Glomerular visceral epithelial cell (primary cell): ENCODE measurements at regions not wholly inside any gene's neighbourhood (a gene's known extent, or its start where the extent isn't known, plus 50 kb on each side); places are given as distances from the start of the nearest gene placed in this dataset.
"Not testable (repeated sequence)": the region's sequence is repeated elsewhere in the genome, so short reads cannot be mapped to it uniquely, and the experiment has no call there.

ENCODE experiments used
- DNase-seq: peaks from one replicate; pipeline ENCODE4 v3.0.0-alpha.2; 2016; ENCODE audit errors: extremely low spot score

DNA sequence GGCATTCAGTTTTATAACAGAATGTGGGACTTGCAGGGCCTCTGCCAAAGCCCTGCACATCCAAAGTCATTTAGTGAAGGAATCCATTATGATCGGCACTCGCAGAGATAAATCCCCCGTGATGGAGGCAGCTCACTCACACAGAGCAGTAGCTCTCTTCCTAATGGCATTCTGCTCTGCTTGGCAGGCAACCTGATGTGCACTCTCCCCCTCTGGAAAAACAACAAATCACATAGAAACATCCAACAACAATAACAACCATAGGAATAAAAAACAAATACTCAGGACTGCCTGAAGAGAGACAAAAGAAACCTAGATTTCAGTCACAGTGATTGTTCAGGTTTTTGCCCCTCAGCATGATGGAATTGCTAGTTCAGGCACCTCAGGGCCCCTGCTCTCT, 59.7 kb downstream of the NAA11 start:
- DNase-seq: no peak

DNA sequence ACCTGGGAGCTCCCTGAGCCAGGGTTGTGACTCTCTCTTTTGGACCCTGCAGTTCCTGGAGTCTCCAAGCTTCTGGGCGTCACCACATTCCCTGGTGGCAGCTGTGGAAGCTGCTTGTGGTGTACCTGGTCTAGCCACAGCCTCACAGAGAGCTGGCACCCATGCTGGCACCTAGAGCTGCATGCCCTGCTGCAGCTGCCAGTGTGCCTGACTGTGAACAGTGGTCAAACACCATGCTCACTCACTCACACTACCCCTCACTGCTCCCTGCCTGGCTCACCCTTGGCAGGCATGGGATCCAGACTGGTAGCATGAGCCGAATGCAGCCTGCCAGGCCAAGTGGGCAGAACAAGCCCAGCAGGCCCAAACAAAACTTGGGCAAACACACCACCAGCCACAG, 66.6 kb downstream of the NAA11 start:
- no peak for DNase-seq

DNA sequence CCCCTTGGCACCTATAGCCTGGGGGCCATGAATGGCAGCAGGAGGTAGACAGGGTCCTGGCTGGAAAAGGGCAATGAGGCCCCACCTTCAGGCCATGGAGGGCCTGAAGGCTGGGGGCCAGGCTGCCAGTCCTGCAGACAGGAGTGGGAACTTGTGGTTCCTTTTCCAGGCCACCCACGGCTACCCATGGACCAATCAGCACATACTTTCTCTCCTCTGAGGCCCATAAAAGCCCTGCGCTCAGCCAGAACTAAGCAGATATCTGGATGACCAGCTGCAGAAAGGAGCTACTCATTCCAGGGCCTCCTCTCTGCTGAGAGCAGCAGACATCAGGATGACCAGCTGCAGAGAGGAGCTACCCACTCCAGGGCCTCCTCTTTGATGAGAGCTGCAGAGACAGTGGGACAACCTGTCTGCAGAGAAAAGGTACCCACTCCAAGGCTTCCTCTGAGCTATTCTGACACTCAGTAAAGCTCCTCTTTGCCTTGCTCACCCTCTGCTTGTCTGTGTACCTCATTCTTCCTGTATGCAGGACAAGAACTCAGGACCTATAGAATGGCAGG, 67.2 kb downstream of the NAA11 start:
- DNase-seq: no peak

DNA sequence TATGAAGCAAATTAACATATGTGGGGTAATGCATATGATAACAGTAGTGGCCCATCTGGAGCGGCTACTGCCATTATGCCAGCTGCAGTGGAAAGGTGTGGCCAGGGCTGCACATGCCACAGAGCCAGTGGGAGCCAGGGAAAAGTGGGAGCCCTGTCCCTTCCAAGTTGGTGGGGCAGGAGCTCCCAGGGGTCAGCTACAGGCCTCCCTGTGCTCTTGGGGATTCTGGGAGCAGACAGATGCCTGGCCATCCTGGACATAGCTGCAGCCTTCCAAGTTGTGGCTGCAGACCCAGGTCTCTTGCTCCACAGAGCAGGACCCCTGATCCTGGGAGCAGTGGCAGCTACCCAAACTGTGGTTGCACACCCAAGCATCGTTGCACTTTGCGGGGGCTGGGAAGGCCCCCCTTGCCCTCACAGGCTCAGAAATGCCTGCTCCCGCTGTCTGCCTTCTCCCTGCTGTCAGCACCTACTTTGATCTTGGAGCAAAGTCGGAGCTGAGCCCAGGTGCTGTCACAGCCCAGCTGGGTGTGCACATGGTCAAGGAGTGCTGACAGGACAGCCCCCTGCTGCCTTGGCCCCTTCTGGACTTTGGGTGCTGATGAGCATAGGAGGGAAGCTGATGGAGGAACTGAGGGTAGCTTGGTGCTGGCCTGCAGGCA, 67.8 kb downstream of the NAA11 start:
- DNase-seq: no peak

DNA sequence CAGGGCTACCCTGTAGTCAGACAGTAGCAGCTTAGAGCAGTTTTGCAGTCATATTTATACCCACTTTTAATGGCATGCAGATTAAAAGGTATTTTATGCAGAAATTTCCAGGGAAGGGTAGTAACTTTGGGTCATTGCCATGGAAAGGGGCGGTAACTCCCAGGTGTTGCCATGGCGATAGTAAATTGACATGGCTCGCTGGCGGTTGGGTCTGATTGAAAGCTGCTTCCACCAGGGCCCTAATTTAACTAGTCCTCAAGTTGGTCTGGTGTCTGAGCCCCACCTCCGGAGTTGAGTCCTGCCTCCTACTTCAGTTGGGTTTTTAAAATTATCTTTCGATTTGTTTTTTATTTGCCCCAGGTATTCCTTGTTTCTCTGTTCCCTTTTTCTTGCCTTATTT, 70.1 kb downstream of the NAA11 start:
- no peak for DNase-seq

DNA sequence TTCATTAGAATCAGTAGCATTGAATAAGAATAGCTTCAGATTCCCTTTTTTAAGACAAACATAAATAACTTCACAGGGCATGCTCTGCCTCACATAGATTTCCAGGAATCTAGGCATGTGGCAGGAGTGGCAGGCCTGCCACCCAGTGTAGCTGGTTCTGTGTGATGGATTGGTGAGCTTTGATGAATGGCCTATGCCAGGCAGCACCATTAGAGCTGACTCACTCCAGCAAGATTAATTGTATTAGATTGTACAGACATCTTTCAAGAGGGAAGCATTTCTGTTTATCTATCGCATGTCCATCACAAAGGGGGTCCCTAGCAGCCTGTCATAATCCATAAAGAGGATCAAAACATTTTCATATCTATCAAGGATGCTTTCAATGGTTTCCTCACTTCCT, 71.9 kb downstream of the NAA11 start:
- DNase-seq: no peak

DNA sequence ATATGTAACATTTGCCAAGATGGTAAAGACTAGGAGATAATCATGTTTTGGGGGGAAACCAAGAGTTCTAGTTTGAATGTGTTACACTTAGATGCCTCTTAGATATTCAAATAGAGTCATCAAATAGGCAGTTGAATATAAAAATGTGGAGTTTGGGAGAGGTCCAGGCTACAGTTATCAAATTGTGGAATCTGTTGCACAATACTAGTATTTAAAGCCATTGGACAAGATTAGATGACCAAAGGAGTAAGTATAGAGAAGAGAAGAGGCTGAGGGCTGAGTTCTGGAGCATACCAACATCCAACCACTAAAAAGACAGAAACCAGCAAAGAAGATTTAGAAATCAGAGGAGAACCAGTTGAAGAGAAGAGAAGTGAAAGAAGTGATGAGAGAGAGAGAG, 72.7 kb downstream of the NAA11 start:
- DNase-seq: no peak

DNA sequence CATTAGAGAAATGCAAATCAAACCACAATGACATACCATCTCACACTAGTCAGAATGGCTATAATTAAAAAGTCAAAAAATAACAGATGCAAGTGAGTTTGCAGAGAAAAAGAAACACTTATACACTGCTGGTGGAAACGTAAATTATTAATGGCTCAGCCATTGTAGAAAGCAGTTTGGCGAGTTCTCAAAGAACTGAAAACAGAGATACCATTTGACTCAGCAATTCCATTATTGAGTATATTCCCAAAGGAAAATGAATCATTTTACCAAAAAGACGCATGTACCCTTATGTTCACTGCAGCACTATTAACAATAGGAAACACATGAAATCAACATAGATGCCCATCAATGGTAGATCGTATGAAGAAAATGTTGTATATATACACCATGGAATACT, 75.0 kb downstream of the NAA11 start:
- no peak for DNase-seq

DNA sequence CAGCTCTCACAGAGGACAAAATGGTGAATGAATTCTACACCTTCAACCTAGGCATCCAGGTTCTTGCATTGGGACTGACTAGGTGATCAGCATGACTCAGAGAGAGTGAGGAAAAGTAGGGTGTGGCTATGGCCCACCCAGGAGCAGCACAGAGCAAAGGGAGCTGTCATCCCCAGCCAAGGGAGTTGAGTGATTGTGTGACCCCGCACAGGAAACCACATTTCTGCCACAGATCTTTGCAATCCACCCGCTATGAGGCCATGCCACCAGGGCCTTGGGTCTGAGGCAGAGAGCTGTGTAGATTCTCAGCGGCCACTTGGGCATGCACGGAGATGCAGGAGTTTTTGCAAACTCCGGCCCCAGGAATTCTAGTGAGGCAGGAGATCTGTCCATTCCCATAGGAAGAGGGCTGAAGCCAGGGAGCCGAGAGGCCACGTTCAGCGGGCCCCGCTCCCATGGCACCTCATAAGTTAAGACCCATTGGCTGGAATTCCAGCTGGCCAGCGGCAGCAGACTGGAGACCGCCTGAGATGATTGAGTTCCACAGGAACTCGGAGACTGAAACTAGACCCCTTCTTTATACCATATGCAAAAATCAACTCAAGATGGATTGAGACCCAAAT, 75.9 kb downstream of the NAA11 start:
- no peak for DNase-seq

DNA sequence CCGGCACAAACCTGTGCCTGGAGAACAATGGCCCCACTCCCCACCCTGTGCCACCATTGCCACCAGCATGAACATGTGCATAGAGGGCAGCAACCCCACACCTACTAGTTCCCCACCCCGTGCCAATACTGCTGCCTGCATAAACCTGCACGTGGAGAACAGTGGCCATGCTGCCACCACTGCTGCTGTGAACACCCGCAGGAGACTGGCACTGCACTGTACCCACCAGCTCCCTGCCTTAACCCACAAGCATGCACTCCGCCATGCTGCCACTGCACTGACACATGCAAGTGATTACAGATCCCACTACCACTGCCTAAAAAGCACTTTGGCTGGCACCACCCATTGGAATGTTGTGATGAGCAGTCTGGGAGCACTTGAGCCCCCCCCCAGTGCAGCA, 77.3 kb downstream of the NAA11 start:
- no peak for DNase-seq

DNA sequence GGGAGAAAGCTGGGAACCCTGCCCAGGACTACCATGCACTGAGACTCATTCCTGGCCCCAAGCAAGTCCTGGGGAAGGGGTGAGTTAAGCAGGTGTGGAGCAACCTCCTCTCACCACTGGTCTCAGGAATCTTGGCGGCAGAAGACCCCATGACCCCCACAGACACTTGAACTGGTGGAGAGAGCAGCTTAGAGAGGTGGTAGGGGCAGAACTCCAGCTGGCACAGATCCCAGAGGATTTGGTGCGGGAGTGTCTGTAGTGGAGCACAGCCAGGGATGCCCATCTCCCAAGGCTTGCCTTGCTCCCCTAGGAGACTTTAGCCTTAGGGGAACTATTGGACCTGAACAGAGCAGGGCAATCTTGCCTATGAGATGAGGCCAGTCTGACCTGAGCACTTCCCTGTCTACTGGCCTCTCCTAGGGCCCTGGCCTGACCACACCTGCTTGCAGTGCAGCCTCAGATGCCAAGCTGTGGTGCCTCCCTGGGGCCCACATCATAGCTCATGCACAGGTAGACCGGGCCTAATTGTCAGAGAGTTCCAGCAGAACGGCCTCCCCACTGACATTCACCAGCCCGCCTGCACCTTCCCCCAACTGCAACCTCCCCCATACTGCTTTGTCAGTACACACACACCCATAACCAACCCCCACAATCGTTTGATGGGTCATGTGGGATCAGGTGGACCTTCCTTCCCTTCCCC, 78.0 kb downstream of the NAA11 start:
- no peak for DNase-seq

DNA sequence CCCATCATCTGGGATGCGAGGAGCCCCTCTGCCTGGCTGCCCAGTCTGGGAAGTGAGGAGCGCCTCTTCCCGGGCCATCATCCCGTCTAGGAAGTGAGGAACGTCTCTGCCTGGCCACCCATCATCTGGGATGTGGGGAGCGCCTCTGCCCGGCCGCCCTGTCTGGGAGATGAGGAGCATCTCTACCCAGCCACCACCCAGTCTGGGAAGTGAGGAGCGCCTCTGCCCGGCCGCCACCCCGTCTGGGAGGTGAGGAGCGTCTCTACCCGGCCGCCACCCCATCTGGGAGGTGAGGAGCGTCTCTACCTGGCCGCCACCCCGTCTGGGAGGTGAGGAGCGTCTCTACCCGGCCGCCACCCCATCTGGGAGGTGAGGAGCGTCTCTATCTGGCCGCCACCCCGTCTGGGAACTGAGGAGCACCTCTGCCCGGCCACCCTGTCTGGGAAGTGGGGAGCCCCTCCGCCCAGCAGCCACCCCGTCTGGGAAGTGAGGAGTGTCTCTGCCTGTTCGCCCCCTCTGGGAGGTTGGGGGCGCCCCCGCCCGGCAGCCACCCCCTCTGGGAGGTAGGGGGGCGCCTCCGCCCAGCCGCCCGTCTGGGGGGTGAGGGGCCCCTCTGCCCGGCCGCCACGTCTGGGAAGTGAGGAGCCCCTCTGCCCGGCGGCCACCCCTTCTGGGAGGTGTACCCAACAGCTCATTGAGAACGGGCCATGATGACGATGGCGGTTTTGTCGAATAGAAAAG, 80.5 kb downstream of the NAA11 start:
- DNase-seq: not testable (repeated sequence)

DNA sequence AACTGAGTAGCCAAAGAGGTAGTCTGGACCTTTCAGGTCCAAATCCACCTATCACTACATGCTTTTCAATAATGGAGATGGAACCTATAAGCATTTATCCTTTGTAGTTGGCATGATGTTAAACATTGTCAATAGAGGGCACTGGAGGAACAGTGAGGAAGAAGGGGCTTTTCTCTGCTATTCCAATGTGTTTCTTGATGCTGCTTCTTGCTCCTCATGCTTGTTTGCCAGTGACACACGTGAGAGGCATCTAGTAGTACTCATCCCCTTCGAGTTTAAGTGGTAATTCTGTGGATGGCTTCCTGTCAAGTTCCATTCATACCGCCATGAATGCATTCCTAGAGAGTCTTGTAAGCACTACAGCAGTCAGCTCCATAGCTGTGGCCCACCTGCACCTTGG, 84.0 kb downstream of the NAA11 start:
- DNase-seq: peak; percentile 50

DNA sequence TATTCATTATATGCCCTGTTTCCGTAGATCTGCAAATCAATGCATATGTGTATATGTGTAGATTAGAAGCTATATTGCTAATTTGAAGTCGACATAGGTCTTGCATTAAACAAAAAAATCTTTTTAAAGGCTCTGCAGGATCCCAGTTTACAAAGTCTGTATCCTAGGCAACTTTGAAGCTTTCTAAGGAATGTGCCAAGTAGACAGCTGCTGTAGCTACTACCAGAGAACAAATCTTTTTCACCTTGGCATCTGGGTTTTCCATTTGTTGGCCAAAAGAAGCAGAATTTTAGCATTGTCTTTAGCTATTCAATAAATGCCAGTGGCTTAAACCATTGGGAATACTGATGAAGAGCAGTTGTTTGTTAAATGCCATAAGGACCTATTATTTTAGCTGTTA, 88.0 kb downstream of the NAA11 start:
- DNase-seq: no peak

DNA sequence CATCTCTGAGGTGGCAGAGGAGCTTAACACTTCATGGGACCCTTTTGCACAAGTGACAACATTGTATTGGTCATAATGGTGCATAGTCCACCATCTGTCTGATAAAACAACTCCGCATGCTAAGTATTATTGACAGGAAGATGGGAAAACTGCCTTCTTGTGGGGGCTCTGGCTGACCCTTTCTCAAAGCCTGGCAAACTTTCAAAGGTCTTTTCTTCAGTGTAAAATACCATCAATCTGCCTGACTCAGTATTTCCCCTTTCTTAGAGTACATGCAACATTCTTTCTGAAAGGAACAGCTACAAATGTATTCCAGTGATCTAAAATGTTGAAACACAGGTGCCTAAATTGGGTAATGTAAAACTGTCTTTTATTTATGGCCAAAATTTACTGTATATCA, 89.1 kb downstream of the NAA11 start:
- DNase-seq: no peak

DNA sequence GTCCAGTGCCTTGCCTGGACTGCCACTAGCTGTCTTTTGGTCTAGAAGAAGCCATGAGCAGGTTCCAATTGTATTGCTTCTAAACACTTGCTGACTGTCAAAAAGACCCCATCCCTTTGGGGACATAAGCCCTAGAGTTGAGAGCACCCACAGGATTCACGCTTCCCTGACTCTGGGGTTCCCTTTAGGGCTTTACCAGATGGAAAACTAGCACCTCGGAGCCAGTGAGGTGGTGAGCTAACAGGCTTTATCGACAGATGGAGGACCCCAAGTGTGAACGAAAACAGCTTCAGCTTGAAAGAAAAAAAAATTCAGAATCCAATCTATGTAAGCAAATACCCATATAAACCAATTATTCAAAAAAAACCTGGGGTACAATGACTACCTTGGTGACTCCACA, 90.8 kb downstream of the NAA11 start:
- no peak for DNase-seq

DNA sequence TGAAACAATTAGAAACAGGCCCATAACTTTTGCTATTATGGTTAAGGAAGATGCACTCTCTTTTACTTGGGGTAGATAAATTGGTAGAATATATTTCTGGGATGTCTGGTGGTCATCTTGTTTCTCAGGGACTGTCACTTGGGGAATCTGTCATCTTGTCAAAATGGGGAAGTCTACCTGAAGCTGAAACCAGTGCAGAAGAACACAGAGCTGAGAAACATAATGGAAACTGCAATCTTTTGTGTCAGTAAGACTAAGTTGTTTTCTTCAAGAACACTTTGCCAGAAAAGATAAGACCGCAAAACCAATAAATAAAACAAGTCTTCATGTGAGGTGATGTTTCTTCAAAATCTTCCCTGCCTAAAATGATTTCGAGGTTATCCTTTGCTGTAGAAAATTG, 92.0 kb downstream of the NAA11 start:
- no peak for DNase-seq

DNA sequence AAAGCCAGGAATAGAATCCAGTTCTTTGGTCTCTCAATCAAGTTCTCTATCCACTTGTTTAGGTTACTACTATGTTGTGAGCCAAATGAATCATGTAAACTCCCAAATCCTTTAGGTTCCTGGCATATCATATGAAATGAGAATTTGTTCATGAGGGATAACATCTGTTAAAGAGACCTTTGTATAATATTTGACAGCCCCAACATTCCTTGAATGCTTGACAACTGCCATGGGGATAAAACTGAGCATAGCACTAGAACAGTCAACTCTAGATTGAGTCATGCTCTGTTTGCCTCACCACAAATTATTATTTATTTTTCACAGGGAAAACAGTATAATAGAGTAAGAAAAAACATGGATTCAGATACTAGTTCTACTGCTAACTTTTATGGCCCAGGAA, 93.3 kb downstream of the NAA11 start:
- DNase-seq: peak; percentile 55

DNA sequence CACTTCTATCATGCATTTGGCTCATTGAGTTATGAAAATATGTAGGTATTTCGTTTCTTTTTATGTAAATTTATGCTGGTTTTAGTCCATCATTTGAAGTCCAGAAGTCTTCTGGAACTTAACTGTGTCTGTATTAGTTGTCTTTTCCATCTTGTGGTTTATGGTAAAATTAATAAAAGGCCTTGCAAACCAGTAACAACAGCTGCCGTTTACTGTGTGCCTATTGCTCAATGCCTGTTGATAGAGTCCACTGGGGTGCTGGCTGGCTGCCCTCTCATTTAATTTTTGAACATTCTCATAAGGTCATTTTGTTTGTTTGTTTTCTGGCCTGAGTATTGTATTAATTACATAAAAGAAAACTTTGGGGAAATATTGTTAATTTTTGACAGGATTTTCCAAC, 98.0 kb downstream of the NAA11 start:
- DNase-seq: no peak

DNA sequence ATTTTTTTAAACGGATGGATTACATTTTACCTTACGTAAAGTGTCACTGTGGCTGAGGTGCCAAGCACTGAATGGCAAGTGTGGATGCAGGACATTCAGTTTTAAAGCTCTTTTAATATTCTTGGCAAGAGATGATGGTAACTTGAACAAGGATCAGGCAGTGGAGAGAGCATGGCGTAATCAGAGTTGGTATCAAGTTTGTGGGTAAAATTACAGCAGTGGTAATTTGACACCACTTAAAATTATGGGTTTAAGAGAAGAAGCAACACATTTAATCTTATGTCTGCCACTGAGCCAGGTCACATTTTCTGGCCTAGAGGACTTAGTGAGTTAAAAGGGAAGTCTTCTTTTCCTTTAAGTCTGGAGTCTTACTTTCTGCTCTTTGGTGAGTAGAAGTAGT, 100.5 kb downstream of the NAA11 start:
- no peak for DNase-seq

DNA sequence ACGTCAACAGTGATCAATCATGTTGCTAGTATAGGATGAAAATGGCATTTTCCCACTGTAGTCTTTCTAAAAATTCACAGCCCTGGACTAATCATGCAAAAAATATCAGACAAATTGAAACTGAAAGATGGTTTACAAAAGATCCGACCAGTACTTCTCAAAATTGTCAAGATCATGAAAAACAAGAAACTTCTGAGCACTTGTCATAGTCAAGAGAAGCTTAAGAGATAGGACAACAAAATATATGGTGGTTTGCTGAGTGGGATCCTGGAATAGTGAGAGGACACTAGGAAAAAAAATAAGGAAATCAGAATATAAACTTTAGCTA, 101.1 kb downstream of the NAA11 start:
- DNase-seq: no peak

DNA sequence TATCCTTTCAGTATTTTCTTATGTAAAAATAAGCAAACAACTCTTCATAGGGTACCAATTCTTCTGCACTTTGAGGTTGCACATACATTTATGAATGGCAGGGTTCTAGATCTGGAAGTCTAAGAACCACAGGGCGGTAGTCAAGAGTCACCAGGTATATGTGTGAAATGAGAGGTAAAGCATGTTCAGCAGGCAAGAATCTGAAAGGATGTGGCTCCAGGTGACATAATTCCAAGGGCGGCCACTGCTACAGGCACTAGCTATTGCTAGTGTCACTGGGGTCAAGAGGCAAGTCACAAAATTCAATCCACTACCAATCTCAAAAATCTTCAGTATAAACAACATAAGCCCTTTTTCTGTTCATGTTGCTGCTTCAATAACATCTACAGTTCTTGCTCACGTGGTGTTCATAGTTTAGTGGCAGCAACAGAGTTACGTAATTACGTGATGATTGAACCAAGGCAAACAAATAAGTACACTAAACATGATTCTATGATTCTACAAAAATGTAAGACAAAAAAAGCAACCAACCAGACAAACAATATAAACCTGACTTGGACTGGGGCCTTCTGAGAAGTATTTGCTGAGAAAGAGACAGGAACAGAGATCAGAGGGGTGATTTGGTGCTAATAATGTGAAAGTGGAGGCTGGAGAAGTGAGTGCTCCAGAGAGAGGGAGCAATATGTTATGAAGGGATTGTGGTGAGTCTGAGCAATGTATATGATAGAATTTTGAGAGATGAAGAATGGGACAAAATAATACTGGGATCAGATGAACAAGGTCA, 101.7 kb downstream of the NAA11 start:
- no peak for DNase-seq
